Heart left ventricle (tissue), 16 donors: ENCODE measurements at regions not wholly inside any gene's neighbourhood (a gene's known extent, or its start where the extent isn't known, plus 50 kb on each side); places are given as distances from the start of the nearest gene placed in this dataset.

Experiments used
- ATAC-seq, 4 donors: fragments of 200-7000 bp; cut with Tn5 transposase; one replicate each; pipeline ENCODE4 v1.9.1; 2020 to 2022; ENCODE audit warnings: moderate library complexity in 4 of 4, mild to moderate bottlenecking in 3 of 4, moderate number of reproducible peaks in 1 of 4
- DNase-seq, 5 donors: peaks; one replicate each; pipeline ENCODE4 v3.0.0-alpha.2; 2020
- H3K27ac ChIP-seq, 12 donors: fragments of 200-600 bp; sonication (generic) in 4 of 12; one replicate each; pipeline versions ENCODE4 v1.5.0 to v1.8.0; 2016 to 2022; ENCODE audit warnings: mild to moderate bottlenecking in 2 of 12
- H3K27me3 ChIP-seq, 9 donors: fragments of 200-600 bp; sonication (generic) in 2 of 9; one replicate each; pipeline versions ENCODE4 v1.5.1 to v1.8.0; 2016 to 2022; ENCODE audit warnings: mild to moderate bottlenecking in 3 of 9
- H3K36me3 ChIP-seq, 9 donors: fragments of 200-600 bp; sonication (generic) in 2 of 9; one replicate each; pipeline versions ENCODE4 v1.5.0 to v1.8.0; 2018 to 2022; ENCODE audit warnings: mild to moderate bottlenecking in 2 of 9
- H3K4me1 ChIP-seq, 12 donors: fragments of 200-600 bp; sonication (generic) in 4 of 12; one replicate each; pipeline versions ENCODE4 v1.5.0 to v1.8.0; 2016 to 2022; ENCODE audit warnings: mild to moderate bottlenecking in 3 of 12
- H3K4me3 ChIP-seq, 12 donors: fragments of 200-600 bp; sonication (generic) in 4 of 12; one replicate each; pipeline versions ENCODE4 v1.5.0 to v1.8.0; 2017 to 2022; ENCODE audit warnings: mild to moderate bottlenecking in 9 of 12, moderate library complexity in 4 of 12
- H3K9me3 ChIP-seq, 12 donors: fragments of 200-600 bp; sonication (generic) in 4 of 12; one replicate each; pipeline versions ENCODE4 v1.5.0 to v1.8.0; 2016 to 2022; ENCODE audit warnings: mild to moderate bottlenecking in 1 of 12
- POLR2A ChIP-seq, 2 donors: fragments of 450-650 bp; IDR thresholded peaks; one replicate each; pipeline ENCODE4 v1.6.1; 2017; ENCODE audit warnings: antibody characterized with exemption in 2 of 2, mild to moderate bottlenecking in 2 of 2, moderate library complexity in 2 of 2
- WGBS, 4 donors: extraction: QIAGEN DNeasy Blood & Tissue Kit in 2 of 4; methylation state at CpG; one replicate each; pipeline versions ENCODE4 v1.1.5 to v1.1.7; 2013 to 2018; 5-methylcytosine and 5-hydroxymethylcytosine counted together
- intact Hi-C, 10 donors: fragments of 100-400 bp; cut with DNase I; formaldehyde crosslinking; loops; one replicate each; pipeline versions ENCODE4 v1.11.1 to v1.14.2; 2022
- TF ChIP-seq, protein P1 (sequence below), 12 donors: fragments of 200-600 bp; sonication (generic) in 4 of 12; IDR thresholded peaks; one replicate each; pipeline versions ENCODE4 v1.5.0 to v1.8.0; 2018 to 2022; ENCODE audit warnings: antibody characterized with exemption in 12 of 12, mild to moderate bottlenecking in 5 of 12
- donor health status: ischemic (EF 13 %, LVEDD 7.1; RV severe dilation, severe dysfunction).
- donor health status: healthy with polysubstance abuse.
- donor health status: DM: no; HTN: yes; CAD: no.
- donor health status: DM: no; HTN: no; CAD: no.
- donor health status: ischemic (EF 25% LVEDD 6.9; RV normal size, moderate dysfunction).
- donor health status: ischemic (EF 25% LVEDD 5.7; RV mildly dilated, moderate dysfunction).
- donor health status: healthy.
- donor health status: DM: yes; HTN: yes; CAD: no.
- donor health status: ischemic (EF 35%, LVEDD 5.7; RV mildly dilated, moderate dysfunction).
- donor health status: nonischemic (EF 11% LVEDD 7.7; RV severe dilation, severe dysfunction).
- donor health status: DM: yes; HTN: yes; CAD: no.
- donor health status: PGD.
- donor health status: ischemic (EF 29% LVEDD 5.4; RV normal size, mild dysfunction).
- donor health status: nonischemic (EF 23%, LVEDD 6.1; RV moderate dilation, normal function).

DNA sequence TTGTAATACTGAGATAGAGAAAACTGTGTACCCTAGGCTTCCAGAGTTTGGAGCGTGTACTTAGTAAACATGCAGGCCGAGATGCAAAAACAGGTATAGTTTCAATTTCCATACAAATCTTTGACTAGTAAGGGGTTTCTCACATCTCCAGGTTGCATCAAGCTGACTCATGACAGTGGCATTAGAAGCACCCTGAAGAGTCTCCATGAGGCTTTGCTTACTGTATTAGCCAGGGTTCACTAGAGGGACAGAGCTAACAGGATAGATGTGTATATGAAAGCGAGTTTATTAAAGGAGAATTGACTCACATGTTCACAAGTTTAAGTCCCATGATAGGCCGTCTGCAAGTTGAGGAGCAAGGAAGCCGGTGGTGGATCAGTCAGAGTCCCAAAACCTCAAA lies 275.3 kb upstream of the CDH6 start:
- H3K4me1 ChIP-seq: no peaks in the 10 kb centered on the region
- H3K27me3 ChIP-seq: no peaks in the 10 kb centered on the region
- no peak overlapping the region for H3K4me3 ChIP-seq
- 78 to 86% (median 82%) methylated on average over 5 of the region's 5 CpGs for WGBS, 4 donors
- H3K36me3 ChIP-seq: no peaks in the 10 kb centered on the region
- TF ChIP-seq, protein P1, sequence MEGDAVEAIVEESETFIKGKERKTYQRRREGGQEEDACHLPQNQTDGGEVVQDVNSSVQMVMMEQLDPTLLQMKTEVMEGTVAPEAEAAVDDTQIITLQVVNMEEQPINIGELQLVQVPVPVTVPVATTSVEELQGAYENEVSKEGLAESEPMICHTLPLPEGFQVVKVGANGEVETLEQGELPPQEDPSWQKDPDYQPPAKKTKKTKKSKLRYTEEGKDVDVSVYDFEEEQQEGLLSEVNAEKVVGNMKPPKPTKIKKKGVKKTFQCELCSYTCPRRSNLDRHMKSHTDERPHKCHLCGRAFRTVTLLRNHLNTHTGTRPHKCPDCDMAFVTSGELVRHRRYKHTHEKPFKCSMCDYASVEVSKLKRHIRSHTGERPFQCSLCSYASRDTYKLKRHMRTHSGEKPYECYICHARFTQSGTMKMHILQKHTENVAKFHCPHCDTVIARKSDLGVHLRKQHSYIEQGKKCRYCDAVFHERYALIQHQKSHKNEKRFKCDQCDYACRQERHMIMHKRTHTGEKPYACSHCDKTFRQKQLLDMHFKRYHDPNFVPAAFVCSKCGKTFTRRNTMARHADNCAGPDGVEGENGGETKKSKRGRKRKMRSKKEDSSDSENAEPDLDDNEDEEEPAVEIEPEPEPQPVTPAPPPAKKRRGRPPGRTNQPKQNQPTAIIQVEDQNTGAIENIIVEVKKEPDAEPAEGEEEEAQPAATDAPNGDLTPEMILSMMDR (IDR thresholded peaks at IDR 0.05): no peak
- TF ChIP-seq POLR2A (IDR thresholded peaks at IDR 0.05): no peak
- ATAC-seq (no peak), DNase-seq (no peak)
- no peak overlapping the region for H3K27ac ChIP-seq
- no peaks in the 10 kb centered on the region for H3K9me3 ChIP-seq
- intact Hi-C loops: no loop called here

DNA sequence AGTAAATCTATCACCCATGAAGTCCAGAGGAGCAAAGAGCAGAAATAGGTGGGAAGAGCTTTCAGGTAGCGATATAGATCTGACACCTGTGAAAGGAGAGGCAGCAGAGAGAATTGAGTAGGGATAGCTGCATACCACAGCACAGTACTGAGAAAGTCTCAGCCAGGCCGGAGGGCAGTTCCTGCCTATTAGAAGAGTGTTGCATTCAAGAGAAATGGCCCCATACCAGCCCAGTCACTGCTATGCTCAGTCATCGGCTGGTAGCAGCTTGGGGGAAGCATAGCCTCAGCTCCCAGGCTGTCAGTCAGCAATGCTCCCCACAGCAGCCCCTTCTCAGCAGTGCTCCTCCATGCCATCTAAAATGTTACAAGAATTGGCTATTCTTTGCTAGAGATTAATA lies 285.1 kb upstream of the CDH6 start:
- WGBS, 4 donors: 59 to 91% (median 80%) methylated on average over 3 of the region's 3 CpGs
- intact Hi-C loops: no loop called here
- TF ChIP-seq POLR2A (IDR thresholded peaks at IDR 0.05): no peak
- TF ChIP-seq, protein P1 (IDR thresholded peaks at IDR 0.05): no peak
- no peaks in the 10 kb centered on the region for H3K4me1 ChIP-seq
- ATAC-seq (peak in 1 of 4 donors; percentile 55), DNase-seq (peak in 2 of 5 donors; percentile 16 to 19)
- H3K27me3 ChIP-seq: no peaks in the 10 kb centered on the region
- no peaks in the 10 kb centered on the region for H3K36me3 ChIP-seq
- H3K4me3 ChIP-seq: no peak overlapping the region
- peaks cover 0 to 6% (median 0%) of the 10 kb centered on the region in 12 donors for H3K9me3 ChIP-seq
- H3K27ac ChIP-seq: no peak overlapping the region

DNA sequence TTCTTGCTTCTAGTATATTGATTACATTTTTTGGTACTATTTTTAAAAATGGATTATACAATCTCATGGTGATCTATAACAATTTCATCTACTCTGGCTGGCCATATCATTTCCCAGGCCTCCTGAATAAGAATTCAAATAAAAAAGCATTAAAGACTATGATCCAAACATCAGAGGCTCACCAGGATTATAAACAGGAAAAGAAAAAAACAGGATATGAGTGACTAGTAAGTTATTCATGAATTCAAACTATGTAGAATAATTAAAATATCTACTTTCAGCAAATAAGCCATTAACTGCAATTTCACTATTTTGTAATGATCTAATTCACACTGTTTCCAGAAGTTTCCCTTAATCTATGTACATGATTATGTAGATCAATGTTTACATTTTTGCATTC lies 293.1 kb upstream of the CDH6 start:
- Histone ChIP-seq H3K27ac (no peak overlapping the region), H3K4me1 (no peaks in the 10 kb centered on the region), H3K4me3 (no peak overlapping the region), H3K9me3 (no peaks in the 10 kb centered on the region), H3K27me3 (no peaks in the 10 kb centered on the region), H3K36me3 (no peaks in the 10 kb centered on the region)
- intact Hi-C loops: no loop called here
- ATAC-seq: no peak
- TF ChIP-seq, protein P1 (IDR thresholded peaks at IDR 0.05): no peak
- DNase-seq: no peak

DNA sequence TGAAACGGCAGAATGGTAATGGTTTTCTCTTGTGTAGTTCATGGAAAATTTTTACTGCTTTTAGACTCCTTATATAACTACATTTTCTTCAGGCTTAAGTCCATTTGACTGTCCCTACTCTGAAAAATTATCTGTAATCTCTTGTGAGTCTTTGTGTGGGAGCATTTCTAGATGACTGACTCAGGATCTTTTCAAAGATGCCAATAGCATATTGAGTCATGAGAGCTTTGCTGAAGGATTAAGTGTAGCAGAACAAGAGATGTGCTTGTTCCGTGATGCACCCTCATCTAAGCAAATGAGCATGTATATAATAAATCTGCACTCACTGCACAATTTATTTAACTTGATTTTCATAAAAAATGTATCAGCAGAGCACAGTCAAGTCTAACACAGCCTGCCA lies 298.7 kb upstream of the CDH6 start:
- no peak for TF ChIP-seq POLR2A (IDR thresholded peaks at IDR 0.05)
- TF ChIP-seq, protein P1 (IDR thresholded peaks at IDR 0.05): no peak
- no peak for ATAC-seq
- no peaks in the 10 kb centered on the region for H3K36me3 ChIP-seq

More for the DNA sequence above, 298.7 kb upstream of the CDH6 start:
- Histone ChIP-seq H3K27me3 (no peaks in the 10 kb centered on the region), H3K4me1 (no peaks in the 10 kb centered on the region), H3K27ac (no peak overlapping the region), H3K9me3 (no peaks in the 10 kb centered on the region), H3K4me3 (no peak overlapping the region)
- DNase-seq: no peak
- WGBS, 4 donors: 77 to 87% (median 85%) methylated on average over 2 of the region's 2 CpGs
- intact Hi-C loops: no loop called here
